ENCODE measurements at regions not wholly inside any gene's neighbourhood (a gene's known extent, or its start where the extent isn't known, plus 50 kb on each side); places are given as distances from the start of the nearest gene placed in this dataset.

GRCh38 chr20:16947479-16947878 lies 199.3 kb downstream of the OTOR start:
- Histone ChIP-seq H3K4me3 (ENCODE audit: low read length, poor library complexity, severe bottlenecking) (no peak overlapping the region), H3F3A (ENCODE audit: low read depth) (no peaks in the 10 kb centered on the region), H3K9ac (ENCODE audit: low read depth, low read length, poor library complexity, severe bottlenecking) (no peak overlapping the region), H3K4me2 (ENCODE audit: low read depth, low read length, poor library complexity, severe bottlenecking) (no peak overlapping the region), H4K20me1 (ENCODE audit: insufficient read depth, low read length, poor library complexity, severe bottlenecking) (no peaks in the 10 kb centered on the region), H3K9me3 (ENCODE audit: insufficient read depth, low read depth, low read length) (no peaks in the 10 kb centered on the region), H3K9me2 (replicated peaks; ENCODE audit: low read depth, low read length) (no peaks in the 10 kb centered on the region), H3K4me1 (ENCODE audit: insufficient read depth, low read length, poor library complexity, severe bottlenecking) (no peaks in the 10 kb centered on the region), H2AFZ (ENCODE audit: low read length) (no peak overlapping the region), H3K27me3 (ENCODE audit: insufficient read depth, low read length, poor library complexity, severe bottlenecking) (no peaks in the 10 kb centered on the region), H3K79me2 (ENCODE audit: insufficient read depth, low read length) (no peaks in the 10 kb centered on the region), H3K36me3 (ENCODE audit: insufficient read depth, low read length) (no peaks in the 10 kb centered on the region)
- TF ChIP-seq EZH2phosphoT487 (IDR thresholded peaks at IDR 0.05; ENCODE audit: borderline replicate concordance): no peak
- no peak for TF ChIP-seq CTCF (conservative IDR thresholded peaks at IDR 0.05; ENCODE audit: low read length)

- H3K9ac ChIP-seq (ENCODE audit: low read depth, low read length, poor library complexity, severe bottlenecking): no peak overlapping the region
- no peak for TF ChIP-seq EZH2phosphoT487 (IDR thresholded peaks at IDR 0.05; ENCODE audit: borderline replicate concordance)
- H3K27me3 ChIP-seq (ENCODE audit: insufficient read depth, low read length, poor library complexity, severe bottlenecking): no peaks in the 10 kb centered on the region
- no peaks in the 10 kb centered on the region for H3K9me2 ChIP-seq (replicated peaks; ENCODE audit: low read depth, low read length)
- no peak overlapping the region for H2AFZ ChIP-seq (ENCODE audit: low read length)
- no peaks in the 10 kb centered on the region for H4K20me1 ChIP-seq (ENCODE audit: insufficient read depth, low read length, poor library complexity, severe bottlenecking)
- no peaks in the 10 kb centered on the region for H3F3A ChIP-seq (ENCODE audit: low read depth)
- no peaks in the 10 kb centered on the region for H3K36me3 ChIP-seq (ENCODE audit: insufficient read depth, low read length)
- H3K79me2 ChIP-seq (ENCODE audit: insufficient read depth, low read length): no peaks in the 10 kb centered on the region
- H3K9me3 ChIP-seq (ENCODE audit: insufficient read depth, low read depth, low read length): no peaks in the 10 kb centered on the region
- H3K4me1 ChIP-seq (ENCODE audit: insufficient read depth, low read length, poor library complexity, severe bottlenecking): no peaks in the 10 kb centered on the region
- H3K4me2 ChIP-seq (ENCODE audit: low read depth, low read length, poor library complexity, severe bottlenecking): no peak overlapping the region
- no peak overlapping the region for H3K4me3 ChIP-seq (ENCODE audit: low read length, poor library complexity, severe bottlenecking)
Measured at GRCh38 chr20:16951876-16952275, 203.7 kb downstream of the OTOR start.

GRCh38 chr20:16952965-16953364 lies 204.8 kb downstream of the OTOR start:
- Histone ChIP-seq H3K36me3 (ENCODE audit: insufficient read depth, low read length) (no peaks in the 10 kb centered on the region), H3K4me2 (ENCODE audit: low read depth, low read length, poor library complexity, severe bottlenecking) (no peak overlapping the region), H3K4me3 (ENCODE audit: low read length, poor library complexity, severe bottlenecking) (no peak overlapping the region), H3F3A (ENCODE audit: low read depth) (no peaks in the 10 kb centered on the region), H3K79me2 (ENCODE audit: insufficient read depth, low read length) (no peaks in the 10 kb centered on the region), H3K9ac (ENCODE audit: low read depth, low read length, poor library complexity, severe bottlenecking) (no peak overlapping the region), H3K27me3 (ENCODE audit: insufficient read depth, low read length, poor library complexity, severe bottlenecking) (no peaks in the 10 kb centered on the region), H3K4me1 (ENCODE audit: insufficient read depth, low read length, poor library complexity, severe bottlenecking) (no peaks in the 10 kb centered on the region), H4K20me1 (ENCODE audit: insufficient read depth, low read length, poor library complexity, severe bottlenecking) (no peaks in the 10 kb centered on the region), H2AFZ (ENCODE audit: low read length) (no peak overlapping the region), H3K9me3 (ENCODE audit: insufficient read depth, low read depth, low read length) (no peaks in the 10 kb centered on the region), H3K9me2 (replicated peaks; ENCODE audit: low read depth, low read length) (no peaks in the 10 kb centered on the region)
- TF ChIP-seq CTCF (conservative IDR thresholded peaks at IDR 0.05; ENCODE audit: low read length): no peak
- no peak for TF ChIP-seq EZH2phosphoT487 (IDR thresholded peaks at IDR 0.05; ENCODE audit: borderline replicate concordance)

- no peaks in the 10 kb centered on the region for H3K79me2 ChIP-seq (ENCODE audit: insufficient read depth, low read length)
- no peaks in the 10 kb centered on the region for H3K9me2 ChIP-seq (replicated peaks; ENCODE audit: low read depth, low read length)
- H3K9ac ChIP-seq (ENCODE audit: low read depth, low read length, poor library complexity, severe bottlenecking): no peak overlapping the region
- no peak overlapping the region for H2AFZ ChIP-seq (ENCODE audit: low read length)
- TF ChIP-seq EZH2phosphoT487 (IDR thresholded peaks at IDR 0.05; ENCODE audit: borderline replicate concordance): no peak
- no peak for TF ChIP-seq CTCF (conservative IDR thresholded peaks at IDR 0.05; ENCODE audit: low read length)
- H3K4me2 ChIP-seq (ENCODE audit: low read depth, low read length, poor library complexity, severe bottlenecking): no peak overlapping the region
- no peak overlapping the region for H3K4me3 ChIP-seq (ENCODE audit: low read length, poor library complexity, severe bottlenecking)
- no peaks in the 10 kb centered on the region for H3K9me3 ChIP-seq (ENCODE audit: insufficient read depth, low read depth, low read length)
- no peaks in the 10 kb centered on the region for H4K20me1 ChIP-seq (ENCODE audit: insufficient read depth, low read length, poor library complexity, severe bottlenecking)
- no peaks in the 10 kb centered on the region for H3K4me1 ChIP-seq (ENCODE audit: insufficient read depth, low read length, poor library complexity, severe bottlenecking)
- no peaks in the 10 kb centered on the region for H3F3A ChIP-seq (ENCODE audit: low read depth)
- H3K36me3 ChIP-seq (ENCODE audit: insufficient read depth, low read length): no peaks in the 10 kb centered on the region
- H3K27me3 ChIP-seq (ENCODE audit: insufficient read depth, low read length, poor library complexity, severe bottlenecking): no peaks in the 10 kb centered on the region
Measured at GRCh38 chr20:16953858-16954257, 205.7 kb downstream of the OTOR start.
